NB4 (cell line): ENCODE measurements at regions not wholly inside any gene's neighbourhood (a gene's known extent, or its start where the extent isn't known, plus 50 kb on each side); places are given as distances from the start of the nearest gene placed in this dataset.

Source experiments
- CTCF ChIP-seq: IDR thresholded peaks from one replicate; pipeline ENCODE4 v1.5.1; 2012; ENCODE audit warnings: low read depth, low read length
- MAX ChIP-seq: IDR thresholded peaks from 2 replicates; pipeline ENCODE4 v1.6.1; 2011; ENCODE audit warnings: low read depth, low read length
- POLR2A ChIP-seq: IDR thresholded peaks from 2 replicates; pipeline ENCODE4 v1.6.1; 2011; ENCODE audit warnings: mild to moderate bottlenecking; ENCODE audit not compliant: insufficient read length; ENCODE audit errors: extremely low read depth

GRCh38 chr18:57918601-57919000, 115.5 kb upstream of the ATP8B1 start:
- no peak for TF ChIP-seq CTCF
- TF ChIP-seq POLR2A, result no peak
- TF ChIP-seq MAX, result no peak
